ENCODE measurements at regions not wholly inside any gene's neighbourhood (a gene's known extent, or its start where the extent isn't known, plus 50 kb on each side); places are given as distances from the start of the nearest gene placed in this dataset.

DNA sequence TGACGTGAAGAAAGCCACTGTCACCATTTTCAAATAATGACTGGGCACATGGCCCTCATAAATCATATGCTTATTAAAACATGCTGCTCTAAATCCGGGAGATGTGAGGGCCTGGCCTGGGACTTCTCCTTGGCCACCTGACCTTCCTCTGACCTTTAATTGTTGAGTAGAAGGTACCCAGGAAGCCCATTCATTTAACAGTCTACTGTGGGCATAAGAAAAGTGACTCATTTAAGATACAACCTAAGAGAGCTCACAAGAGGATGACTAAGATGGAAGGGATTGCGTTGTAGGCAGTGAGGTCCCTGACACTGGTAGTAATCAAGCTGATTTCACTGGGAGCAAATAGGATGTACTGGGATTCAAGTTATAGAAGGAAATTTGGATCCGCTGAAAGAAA is 203.4 kb upstream of the GPR26 start:
- TF ChIP-seq FOXK2 (IDR thresholded peaks at IDR 0.05), result no peak
- no peak for TF ChIP-seq L3MBTL2 (conservative IDR thresholded peaks at IDR 0.05)
- TF ChIP-seq BHLHE40 (IDR thresholded peaks at IDR 0.05; ENCODE audit: borderline replicate concordance), result no peak
- TF ChIP-seq SP1 (IDR thresholded peaks at IDR 0.05), result no peak
- TF ChIP-seq ZNF384 (IDR thresholded peaks at IDR 0.05), result no peak
- no peak for TF ChIP-seq ARNT (IDR thresholded peaks at IDR 0.05)
- TF ChIP-seq NFRKB (IDR thresholded peaks at IDR 0.05), result no peak
- no peak for TF ChIP-seq ELF4 (IDR thresholded peaks at IDR 0.05)
- no peak for TF ChIP-seq FOXM1 (IDR thresholded peaks at IDR 0.05; ENCODE audit: borderline replicate concordance)
- TF ChIP-seq HDGF (IDR thresholded peaks at IDR 0.05; ENCODE audit: borderline replicate concordance), result no peak
- no peak for TF ChIP-seq SUZ12 (IDR thresholded peaks at IDR 0.05)
- TF ChIP-seq FOXA1 (IDR thresholded peaks at IDR 0.05), result no peak
- no peak for TF ChIP-seq TARDBP (IDR thresholded peaks at IDR 0.05)
- TF ChIP-seq, protein P1, sequence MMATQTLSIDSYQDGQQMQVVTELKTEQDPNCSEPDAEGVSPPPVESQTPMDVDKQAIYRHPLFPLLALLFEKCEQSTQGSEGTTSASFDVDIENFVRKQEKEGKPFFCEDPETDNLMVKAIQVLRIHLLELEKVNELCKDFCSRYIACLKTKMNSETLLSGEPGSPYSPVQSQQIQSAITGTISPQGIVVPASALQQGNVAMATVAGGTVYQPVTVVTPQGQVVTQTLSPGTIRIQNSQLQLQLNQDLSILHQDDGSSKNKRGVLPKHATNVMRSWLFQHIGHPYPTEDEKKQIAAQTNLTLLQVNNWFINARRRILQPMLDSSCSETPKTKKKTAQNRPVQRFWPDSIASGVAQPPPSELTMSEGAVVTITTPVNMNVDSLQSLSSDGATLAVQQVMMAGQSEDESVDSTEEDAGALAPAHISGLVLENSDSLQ (IDR thresholded peaks at IDR 0.05), result no peak

Data from HEK293T (cell line).